ENCODE measurements at regions not wholly inside any gene's neighbourhood (a gene's known extent, or its start where the extent isn't known, plus 50 kb on each side); places are given as distances from the start of the nearest gene placed in this dataset.
"Not testable (repeated sequence)": the region's sequence is repeated elsewhere in the genome, so short reads cannot be mapped to it uniquely, and the experiment has no call there.

DNA sequence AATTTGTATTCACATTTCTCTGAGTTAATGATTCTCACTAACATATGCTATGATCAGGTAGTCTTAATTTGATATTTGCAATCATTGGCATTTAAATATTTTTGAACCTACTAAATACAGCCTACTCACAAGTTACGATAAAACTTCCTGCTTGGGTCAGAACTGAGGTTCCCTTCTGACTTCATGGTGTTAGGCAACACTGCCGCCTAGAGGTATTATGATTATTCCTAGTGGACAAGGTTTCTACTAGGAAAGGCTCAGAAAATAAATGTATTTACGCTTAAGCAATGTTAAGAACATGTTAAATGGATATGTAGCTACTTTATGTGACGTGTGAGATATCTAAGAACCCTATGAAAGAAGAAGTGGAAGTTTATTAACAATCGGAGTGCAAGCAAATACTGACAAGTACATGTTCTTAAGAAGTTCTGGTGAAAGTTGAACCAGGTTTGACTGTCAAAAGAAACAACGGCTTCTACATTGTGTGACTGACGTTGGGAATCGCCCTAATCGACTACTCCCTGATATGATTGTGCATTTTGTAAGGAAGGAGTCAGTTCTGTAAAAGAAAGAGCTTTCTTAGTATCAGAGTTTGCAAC lies 1395.8 kb downstream of the SLITRK5 start:
- Histone ChIP-seq H3K4me1 (no peaks in the 10 kb centered on the region), H3K4me3 (no peak overlapping the region), H3K9me3 (peaks cover 0 to 1% (median 0%) of the 10 kb centered on the region in 4 donors), H3K27ac (no peak overlapping the region), H3K36me3 (no peaks in the 10 kb centered on the region), H3K27me3 (no peaks in the 10 kb centered on the region)
- 33 to 48% methylated on average over 9 of the region's 9 CpGs for WGBS, 2 donors
- DNase-seq = no peak
- TF ChIP-seq, protein P1, sequence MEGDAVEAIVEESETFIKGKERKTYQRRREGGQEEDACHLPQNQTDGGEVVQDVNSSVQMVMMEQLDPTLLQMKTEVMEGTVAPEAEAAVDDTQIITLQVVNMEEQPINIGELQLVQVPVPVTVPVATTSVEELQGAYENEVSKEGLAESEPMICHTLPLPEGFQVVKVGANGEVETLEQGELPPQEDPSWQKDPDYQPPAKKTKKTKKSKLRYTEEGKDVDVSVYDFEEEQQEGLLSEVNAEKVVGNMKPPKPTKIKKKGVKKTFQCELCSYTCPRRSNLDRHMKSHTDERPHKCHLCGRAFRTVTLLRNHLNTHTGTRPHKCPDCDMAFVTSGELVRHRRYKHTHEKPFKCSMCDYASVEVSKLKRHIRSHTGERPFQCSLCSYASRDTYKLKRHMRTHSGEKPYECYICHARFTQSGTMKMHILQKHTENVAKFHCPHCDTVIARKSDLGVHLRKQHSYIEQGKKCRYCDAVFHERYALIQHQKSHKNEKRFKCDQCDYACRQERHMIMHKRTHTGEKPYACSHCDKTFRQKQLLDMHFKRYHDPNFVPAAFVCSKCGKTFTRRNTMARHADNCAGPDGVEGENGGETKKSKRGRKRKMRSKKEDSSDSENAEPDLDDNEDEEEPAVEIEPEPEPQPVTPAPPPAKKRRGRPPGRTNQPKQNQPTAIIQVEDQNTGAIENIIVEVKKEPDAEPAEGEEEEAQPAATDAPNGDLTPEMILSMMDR (IDR thresholded peaks at IDR 0.05) = peak in 3 of 4 experiments; percentile 33 to 42 (median 36)
- no peak for TF ChIP-seq POLR2AphosphoS5 (IDR thresholded peaks at IDR 0.05)
- intact Hi-C loops (cut with DNase I) = no loop called here

DNA sequence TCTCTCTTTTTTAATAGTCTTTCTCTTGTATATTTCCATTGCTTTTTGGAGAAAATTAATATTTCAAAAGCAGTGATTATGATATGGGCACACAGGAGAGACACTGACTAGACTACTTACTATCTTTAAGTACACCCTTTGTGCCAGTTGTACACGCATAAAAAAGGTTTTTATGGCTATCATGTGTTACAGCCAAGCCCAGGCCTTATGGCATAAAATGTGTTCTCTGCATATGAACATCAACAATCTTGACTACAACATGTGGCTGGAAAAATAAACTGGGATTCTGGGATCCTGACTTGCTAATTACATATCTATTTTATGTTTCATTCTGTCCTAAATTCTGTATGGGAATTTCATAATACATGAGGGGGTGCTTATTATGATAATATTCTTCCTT lies 1401.8 kb downstream of the SLITRK5 start:
- no peaks in the 10 kb centered on the region for H3K9me3 ChIP-seq
- H3K27me3 ChIP-seq = no peaks in the 10 kb centered on the region
- DNase-seq = no peak
- intact Hi-C loops (cut with DNase I) = no loop called here
- H3K4me1 ChIP-seq = no peaks in the 10 kb centered on the region
- no peak overlapping the region for H3K4me3 ChIP-seq
- no peak overlapping the region for H3K27ac ChIP-seq
- 27 to 66% methylated on average over 1 of the region's 1 CpG for WGBS, 2 donors
- no peaks in the 10 kb centered on the region for H3K36me3 ChIP-seq
- TF ChIP-seq POLR2A (IDR thresholded peaks at IDR 0.05) = no peak
- no peak for TF ChIP-seq POLR2AphosphoS5 (IDR thresholded peaks at IDR 0.05)
- TF ChIP-seq EP300 (IDR thresholded peaks at IDR 0.05) = no peak
- TF ChIP-seq, protein P1 (IDR thresholded peaks at IDR 0.05) = no peak

DNA sequence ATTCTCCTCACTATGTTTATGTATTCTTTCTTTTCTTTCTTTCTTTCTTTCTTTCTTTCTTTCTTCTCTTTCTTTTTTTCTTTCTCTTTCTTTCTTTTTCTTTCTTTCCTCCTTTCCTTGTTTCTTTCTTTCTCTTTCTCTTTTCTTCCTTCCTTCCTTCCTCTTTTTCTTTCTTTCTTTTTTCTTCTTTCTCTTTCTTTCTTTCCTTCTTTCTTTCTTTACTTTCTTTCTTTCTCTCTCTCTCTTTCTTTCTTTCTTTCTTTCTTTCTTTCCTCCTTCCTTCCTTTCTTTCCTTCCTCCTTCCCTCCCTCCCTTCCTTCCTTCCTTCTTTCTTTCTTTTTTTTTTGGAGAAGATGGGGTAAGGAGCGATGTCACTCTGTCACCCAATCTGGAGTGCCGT lies 1405.5 kb downstream of the SLITRK5 start:
- 93 to 97% methylated on average over 2 of the region's 2 CpGs for WGBS, 2 donors
- Histone ChIP-seq H3K4me1 (no peaks in the 10 kb centered on the region), H3K9me3 (no peaks in the 10 kb centered on the region), H3K4me3 (no peak overlapping the region), H3K27me3 (no peaks in the 10 kb centered on the region), H3K27ac (no peak overlapping the region), H3K36me3 (no peaks in the 10 kb centered on the region)
- TF ChIP-seq POLR2AphosphoS5 (IDR thresholded peaks at IDR 0.05) (no peak), EP300 (IDR thresholded peaks at IDR 0.05) (no peak), POLR2A (IDR thresholded peaks at IDR 0.05) (no peak)
- TF ChIP-seq, protein P1 (IDR thresholded peaks at IDR 0.05) = no peak
- DNase-seq = no peak
- intact Hi-C loops (cut with DNase I) = no loop called here

DNA sequence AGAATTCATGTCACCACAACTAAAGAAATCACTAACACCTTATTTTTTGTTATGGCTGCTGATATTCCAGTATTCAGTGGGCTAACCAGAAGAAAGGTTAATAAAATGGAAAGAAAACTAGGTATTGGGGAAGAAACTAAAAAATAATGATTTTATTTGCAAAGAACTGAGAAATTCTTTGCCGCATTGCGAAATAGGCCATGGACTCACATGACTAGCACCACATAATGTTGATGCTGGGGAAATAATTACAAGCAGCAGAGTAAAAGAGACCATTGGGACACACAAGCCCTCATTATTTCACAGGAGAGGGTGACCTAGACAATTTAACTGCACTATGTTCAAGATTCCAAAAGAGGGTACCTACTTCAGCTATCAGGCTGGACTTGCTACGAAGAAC lies 1411.5 kb downstream of the SLITRK5 start:
- TF ChIP-seq POLR2AphosphoS5 (IDR thresholded peaks at IDR 0.05) (no peak), POLR2A (IDR thresholded peaks at IDR 0.05) (no peak), EP300 (IDR thresholded peaks at IDR 0.05) (no peak)
- TF ChIP-seq, protein P1 (IDR thresholded peaks at IDR 0.05) = no peak
- no peak overlapping the region for H3K4me3 ChIP-seq
- no peaks in the 10 kb centered on the region for H3K27me3 ChIP-seq
- WGBS, 2 donors = 93 to 94% methylated on average over 3 of the region's 3 CpGs
- no peak for DNase-seq
- H3K27ac ChIP-seq = no peak overlapping the region
- intact Hi-C loops (cut with DNase I) = no loop called here
- no peaks in the 10 kb centered on the region for H3K4me1 ChIP-seq
- H3K36me3 ChIP-seq = no peaks in the 10 kb centered on the region
- H3K9me3 ChIP-seq = no peaks in the 10 kb centered on the region

DNA sequence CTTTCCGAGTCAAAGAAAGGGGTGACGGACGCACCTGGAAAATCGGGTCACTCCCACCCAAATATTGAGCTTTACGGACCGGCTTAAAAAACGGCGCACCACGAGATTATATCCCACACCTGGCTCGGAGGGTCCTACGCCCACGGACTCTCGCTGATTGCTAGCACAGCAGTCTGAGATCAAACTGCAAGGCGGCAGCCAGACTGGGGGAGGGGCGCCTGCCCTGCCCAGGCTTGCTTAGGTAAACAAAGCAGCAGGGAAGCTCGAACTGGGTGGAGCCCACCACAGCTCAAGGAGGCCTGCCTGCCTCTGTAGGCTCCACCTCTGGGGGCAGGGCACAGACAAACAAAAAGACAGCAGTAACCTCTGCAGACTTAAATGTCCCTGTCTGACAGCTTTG lies 1416.9 kb downstream of the SLITRK5 start:
- H3K36me3 ChIP-seq; intact Hi-C loops (cut with DNase I); H3K4me1 ChIP-seq; H3K27me3 ChIP-seq; H3K4me3 ChIP-seq; H3K9me3 ChIP-seq; H3K27ac ChIP-seq; DNase-seq: not testable (repeated sequence)
- 77 to 90% methylated on average over 14 to 16 of the region's 16 CpGs for WGBS, 2 donors

Measured in sigmoid colon (tissue), 6 donors.